ENCODE measurements at regions not wholly inside any gene's neighbourhood (a gene's known extent, or its start where the extent isn't known, plus 50 kb on each side); places are given as distances from the start of the nearest gene placed in this dataset.

DNA sequence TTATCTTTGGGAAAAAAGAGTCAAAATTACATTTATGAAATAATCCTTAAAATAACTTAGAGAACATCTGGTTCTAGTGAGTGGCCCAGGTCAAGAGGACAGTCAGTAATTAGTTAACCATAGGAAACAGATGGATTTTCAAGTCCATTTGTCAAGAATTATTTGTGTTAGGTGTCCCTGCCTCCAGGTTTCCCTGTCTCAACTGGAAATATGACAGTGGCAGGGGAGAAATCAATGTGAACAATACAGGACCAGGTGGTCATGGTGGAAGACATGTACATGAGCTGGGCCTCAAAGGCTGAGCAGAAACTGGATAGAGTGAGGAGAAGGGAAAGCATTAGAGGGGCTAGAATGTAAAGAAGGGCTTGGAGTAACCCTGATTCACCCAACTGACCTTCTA, 372.6 kb downstream of the VPS13C start:
- TF ChIP-seq EZH2 (IDR thresholded peaks at IDR 0.05; ENCODE audit: insufficient read depth, poor library complexity, severe bottlenecking) (no peak), EZH2phosphoT487 (IDR thresholded peaks at IDR 0.05; ENCODE audit: insufficient read depth, low read depth) (no peak)
